ENCODE measurements at regions not wholly inside any gene's neighbourhood (a gene's known extent, or its start where the extent isn't known, plus 50 kb on each side); places are given as distances from the start of the nearest gene placed in this dataset.
"Not testable (repeated sequence)": the region's sequence is repeated elsewhere in the genome, so short reads cannot be mapped to it uniquely, and the experiment has no call there.

DNA sequence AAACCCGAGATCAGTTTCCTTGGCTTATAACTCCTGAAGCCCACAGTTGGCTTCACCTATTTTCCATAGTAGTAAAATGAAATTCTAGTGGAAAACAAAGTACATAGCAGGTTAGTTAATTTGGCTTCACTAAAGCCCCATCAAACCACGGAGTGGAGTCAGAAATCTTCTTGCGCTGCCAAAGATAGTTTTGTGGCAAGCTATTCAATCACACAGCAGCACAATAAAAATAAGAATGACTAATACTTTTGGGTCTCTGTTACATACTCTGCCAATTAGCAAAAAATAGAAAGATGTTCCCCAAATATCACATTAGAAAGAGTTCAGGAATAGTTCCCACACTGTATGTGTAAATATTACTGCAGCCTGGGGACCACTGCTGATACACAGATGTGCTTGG is 175.2 kb upstream of the NOL4 start:
- TF ChIP-seq, protein P1, sequence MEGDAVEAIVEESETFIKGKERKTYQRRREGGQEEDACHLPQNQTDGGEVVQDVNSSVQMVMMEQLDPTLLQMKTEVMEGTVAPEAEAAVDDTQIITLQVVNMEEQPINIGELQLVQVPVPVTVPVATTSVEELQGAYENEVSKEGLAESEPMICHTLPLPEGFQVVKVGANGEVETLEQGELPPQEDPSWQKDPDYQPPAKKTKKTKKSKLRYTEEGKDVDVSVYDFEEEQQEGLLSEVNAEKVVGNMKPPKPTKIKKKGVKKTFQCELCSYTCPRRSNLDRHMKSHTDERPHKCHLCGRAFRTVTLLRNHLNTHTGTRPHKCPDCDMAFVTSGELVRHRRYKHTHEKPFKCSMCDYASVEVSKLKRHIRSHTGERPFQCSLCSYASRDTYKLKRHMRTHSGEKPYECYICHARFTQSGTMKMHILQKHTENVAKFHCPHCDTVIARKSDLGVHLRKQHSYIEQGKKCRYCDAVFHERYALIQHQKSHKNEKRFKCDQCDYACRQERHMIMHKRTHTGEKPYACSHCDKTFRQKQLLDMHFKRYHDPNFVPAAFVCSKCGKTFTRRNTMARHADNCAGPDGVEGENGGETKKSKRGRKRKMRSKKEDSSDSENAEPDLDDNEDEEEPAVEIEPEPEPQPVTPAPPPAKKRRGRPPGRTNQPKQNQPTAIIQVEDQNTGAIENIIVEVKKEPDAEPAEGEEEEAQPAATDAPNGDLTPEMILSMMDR (IDR thresholded peaks at IDR 0.05; ENCODE audit: unreplicated experiment), result no peak
- no peak for DNase-seq (ENCODE audit: low spot score in 2 of 2, unreplicated experiment in 2 of 2)
- Mint-ChIP-seq H3K4me3 (no peak overlapping the region), H3K4me1 (no peaks in the 10 kb centered on the region), H3K9me3 (peaks cover 6% of the 10 kb centered on the region), H3K27me3 (ENCODE audit: low read depth) (no peaks in the 10 kb centered on the region), H3K36me3 (no peaks in the 10 kb centered on the region), H3K27ac (no peak overlapping the region)

DNA sequence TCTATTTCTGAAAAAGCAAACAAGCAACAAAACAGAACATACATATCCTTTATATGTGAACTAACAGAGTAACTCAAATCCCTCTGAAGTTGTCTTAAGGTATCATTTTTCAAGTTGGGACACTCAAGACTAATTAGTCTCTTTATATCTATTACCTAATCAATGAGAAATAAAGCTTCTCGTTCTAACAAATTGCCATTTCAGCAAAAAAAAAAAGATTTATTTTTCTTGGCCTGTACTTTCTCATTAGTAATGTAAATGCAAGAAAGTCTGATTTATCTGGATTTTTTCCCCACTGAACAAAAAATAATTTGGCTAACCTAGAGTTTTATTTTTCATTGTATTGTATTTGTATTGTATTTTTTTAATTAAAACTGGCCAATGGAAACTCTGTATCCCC is 176.1 kb upstream of the NOL4 start:
- no peaks in the 10 kb centered on the region for H3K4me1 Mint-ChIP-seq
- H3K9me3 Mint-ChIP-seq, result peaks cover 6% of the 10 kb centered on the region
- H3K27me3 Mint-ChIP-seq (ENCODE audit: low read depth), result no peaks in the 10 kb centered on the region
- no peak for DNase-seq (ENCODE audit: low spot score in 2 of 2, unreplicated experiment in 2 of 2)
- no peaks in the 10 kb centered on the region for H3K36me3 Mint-ChIP-seq
- TF ChIP-seq, protein P1 (IDR thresholded peaks at IDR 0.05; ENCODE audit: unreplicated experiment), result no peak
- H3K4me3 Mint-ChIP-seq, result no peak overlapping the region
- H3K27ac Mint-ChIP-seq, result no peak overlapping the region

DNA sequence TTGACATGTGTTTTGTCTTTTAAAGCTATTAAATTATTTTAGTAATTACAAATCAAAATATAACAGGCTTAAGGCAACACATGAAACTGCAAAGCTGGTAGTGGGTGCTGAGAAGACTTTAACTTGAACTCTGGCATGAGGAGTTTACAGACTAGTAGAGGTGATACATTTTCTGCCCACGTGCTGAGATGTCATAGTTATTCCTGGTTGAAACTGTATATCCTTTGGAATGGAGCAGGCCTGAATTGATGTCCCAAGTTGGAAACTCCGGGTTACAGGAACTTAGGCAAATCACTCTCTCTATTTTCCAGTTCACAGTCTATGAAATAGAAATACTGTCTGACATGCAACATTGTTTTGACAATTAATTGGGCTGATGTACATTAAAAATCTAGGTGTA is 177.1 kb upstream of the NOL4 start:
- no peaks in the 10 kb centered on the region for H3K36me3 Mint-ChIP-seq
- H3K9me3 Mint-ChIP-seq, result peaks cover 6% of the 10 kb centered on the region
- no peaks in the 10 kb centered on the region for H3K27me3 Mint-ChIP-seq (ENCODE audit: low read depth)
- no peak overlapping the region for H3K4me3 Mint-ChIP-seq
- TF ChIP-seq, protein P1 (IDR thresholded peaks at IDR 0.05; ENCODE audit: unreplicated experiment), result no peak
- no peak for DNase-seq (ENCODE audit: low spot score in 2 of 2, unreplicated experiment in 2 of 2)
- H3K27ac Mint-ChIP-seq, result no peak overlapping the region
- H3K4me1 Mint-ChIP-seq, result no peaks in the 10 kb centered on the region

DNA sequence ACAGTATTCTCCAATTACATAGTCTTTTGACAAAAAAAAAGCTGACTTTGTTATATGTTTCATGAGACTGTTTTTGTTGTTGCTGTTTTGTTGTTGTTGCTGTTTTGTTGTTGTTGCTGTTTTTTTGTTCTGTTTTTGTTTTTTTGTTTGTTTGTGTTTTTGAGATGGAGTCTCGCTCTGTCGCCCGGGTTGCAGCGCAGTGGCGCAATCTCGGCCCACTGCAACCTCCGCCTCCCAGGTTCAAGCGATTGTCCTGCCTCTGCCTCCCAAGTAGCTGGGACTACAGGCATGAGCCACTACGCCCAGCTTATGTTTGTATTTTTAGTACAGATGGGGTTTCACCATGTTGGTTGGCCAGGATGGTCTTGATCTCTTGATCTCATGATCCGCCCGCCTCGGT is 182.8 kb upstream of the NOL4 start:
- H3K36me3 Mint-ChIP-seq, H3K9me3 Mint-ChIP-seq, H3K4me3 Mint-ChIP-seq: not testable (repeated sequence)

DNA sequence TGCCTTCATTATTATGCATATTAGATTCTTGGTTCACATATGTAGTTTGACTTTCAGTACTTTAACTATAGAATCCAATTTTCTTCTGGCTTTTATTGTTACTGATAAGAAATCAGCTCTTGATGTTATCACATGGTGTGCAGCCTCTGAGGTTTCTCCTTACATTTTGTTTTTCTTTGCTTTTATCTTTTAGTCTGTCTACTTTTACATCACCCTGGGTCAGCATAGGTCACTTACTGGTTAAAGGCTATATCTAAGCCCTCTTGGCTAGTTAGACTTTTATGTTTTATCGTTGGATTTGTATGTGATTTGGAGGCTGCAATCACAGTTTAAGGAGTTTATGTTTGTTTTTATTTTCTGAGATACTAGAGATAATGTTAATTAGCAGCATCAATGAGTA is 187.2 kb upstream of the NOL4 start:
- DNase-seq (ENCODE audit: low spot score in 2 of 2, unreplicated experiment in 2 of 2), result no peak
- Mint-ChIP-seq H3K4me3 (no peak overlapping the region), H3K27ac (no peak overlapping the region), H3K9me3 (no peaks in the 10 kb centered on the region), H3K27me3 (ENCODE audit: low read depth) (no peaks in the 10 kb centered on the region), H3K36me3 (no peaks in the 10 kb centered on the region), H3K4me1 (peaks cover 7% of the 10 kb centered on the region)
- TF ChIP-seq, protein P1 (IDR thresholded peaks at IDR 0.05; ENCODE audit: unreplicated experiment), result no peak

More for the DNA sequence above, 182.8 kb upstream of the NOL4 start:
- not testable (repeated sequence) for H3K27ac Mint-ChIP-seq; DNase-seq (ENCODE audit: low spot score in 2 of 2, unreplicated experiment in 2 of 2); H3K4me1 Mint-ChIP-seq; H3K27me3 Mint-ChIP-seq (ENCODE audit: low read depth)

DNA sequence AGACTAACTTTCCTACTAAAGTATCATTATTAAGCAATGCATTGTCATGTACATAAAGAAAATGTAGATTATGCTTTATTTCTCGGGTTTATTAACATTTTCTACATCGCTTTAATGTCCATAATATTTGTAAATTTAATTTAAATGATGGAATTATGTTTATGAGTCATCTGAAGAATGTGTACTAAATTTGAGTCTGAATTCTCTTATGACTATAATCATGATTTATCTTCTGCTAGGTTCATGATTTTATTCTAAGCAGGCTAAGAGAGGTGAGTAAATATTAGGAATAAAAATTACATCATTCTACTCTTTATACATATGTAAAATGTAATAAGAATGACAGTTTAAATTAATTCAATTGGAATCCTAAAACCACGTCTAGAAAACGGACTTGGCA is 206.3 kb upstream of the NOL4 start:
- Mint-ChIP-seq H3K27me3 (ENCODE audit: low read depth) (peaks cover 3% of the 10 kb centered on the region), H3K36me3 (no peaks in the 10 kb centered on the region), H3K4me3 (no peak overlapping the region), H3K4me1 (no peaks in the 10 kb centered on the region), H3K27ac (no peak overlapping the region), H3K9me3 (peaks cover 32% of the 10 kb centered on the region)
- no peak for DNase-seq (ENCODE audit: low spot score in 2 of 2, unreplicated experiment in 2 of 2)
- TF ChIP-seq, protein P1 (IDR thresholded peaks at IDR 0.05; ENCODE audit: unreplicated experiment), result no peak

Measured in mesothelial cell of epicardium (in vitro differentiated cells).